NCI-H1436 treated with DMSO at 0.1 percent for 48 hours (cell line): ENCODE measurements at regions not wholly inside any gene's neighbourhood (a gene's known extent, or its start where the extent isn't known, plus 50 kb on each side); places are given as distances from the start of the nearest gene placed in this dataset.

ENCODE experiments used
- DNase-seq: peaks from one replicate; lab custom pipeline; 2025; lab: John Stamatoyannopoulos, UW

DNA sequence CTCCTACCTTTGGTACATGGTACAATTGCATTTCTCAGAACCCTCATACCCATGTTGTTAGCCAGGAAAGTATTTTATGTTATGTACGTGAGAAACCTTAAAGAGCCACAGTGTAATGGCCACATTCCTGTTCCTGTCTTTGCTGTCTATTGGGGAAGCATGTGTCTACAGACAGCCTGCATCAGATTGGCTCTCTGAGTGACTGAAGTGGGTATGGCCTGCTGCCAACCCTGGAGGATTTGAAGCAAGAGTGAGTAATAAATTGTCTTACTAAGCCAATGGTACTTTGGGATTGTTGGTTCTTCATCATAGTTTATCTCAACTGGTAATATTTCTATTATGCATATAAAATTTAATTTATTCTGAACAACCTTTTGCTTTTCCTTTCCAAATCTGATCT lies 574.1 kb downstream of the LMO7 start:
- DNase-seq, result no peak

GRCh38 chr13:76198568-76199163 lies 562.5 kb downstream of the LMO7 start:
- DNase-seq, result no peak

- no peak for DNase-seq
Observed at GRCh38 chr13:76189882-76190519, 553.9 kb downstream of the LMO7 start.

DNA sequence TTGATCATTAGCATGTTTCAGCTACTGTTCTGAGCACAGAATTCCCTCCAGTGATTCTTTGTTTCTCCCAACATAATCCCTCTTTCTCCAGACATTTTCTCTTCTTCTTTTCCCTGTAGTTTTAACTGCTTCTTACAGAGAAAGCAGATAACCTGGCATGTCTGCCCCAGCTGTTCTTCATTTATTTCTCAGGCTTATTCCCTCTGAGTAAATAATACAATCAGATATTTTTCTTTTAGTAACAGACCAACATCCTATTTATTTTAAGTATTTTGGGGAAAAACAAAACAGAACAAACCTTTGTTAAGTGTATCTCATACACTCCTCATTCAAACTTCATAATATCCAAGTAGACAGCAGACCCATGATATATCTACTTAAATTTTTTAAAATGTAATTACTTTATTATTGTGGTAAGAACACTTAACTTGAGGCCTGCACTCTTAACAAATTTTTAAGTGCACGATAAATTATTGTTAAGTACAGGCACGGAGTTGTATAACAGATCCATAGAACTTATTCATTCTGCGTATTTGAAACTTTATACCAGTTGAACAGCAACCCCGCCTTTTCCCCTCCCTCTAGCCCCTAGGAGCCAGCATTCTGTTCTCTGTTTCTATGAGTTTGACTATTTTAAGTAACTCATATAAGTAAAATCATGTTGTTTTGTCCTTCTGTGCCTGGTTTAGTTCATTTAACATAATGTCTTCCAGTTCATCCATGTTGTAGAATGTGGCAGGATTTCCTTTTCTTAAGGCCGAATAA lies 540.0 kb downstream of the LMO7 start:
- DNase-seq, result no peak

- no peak for DNase-seq
Observed at GRCh38 chr13:76168661-76169060, 532.5 kb downstream of the LMO7 start.

DNA sequence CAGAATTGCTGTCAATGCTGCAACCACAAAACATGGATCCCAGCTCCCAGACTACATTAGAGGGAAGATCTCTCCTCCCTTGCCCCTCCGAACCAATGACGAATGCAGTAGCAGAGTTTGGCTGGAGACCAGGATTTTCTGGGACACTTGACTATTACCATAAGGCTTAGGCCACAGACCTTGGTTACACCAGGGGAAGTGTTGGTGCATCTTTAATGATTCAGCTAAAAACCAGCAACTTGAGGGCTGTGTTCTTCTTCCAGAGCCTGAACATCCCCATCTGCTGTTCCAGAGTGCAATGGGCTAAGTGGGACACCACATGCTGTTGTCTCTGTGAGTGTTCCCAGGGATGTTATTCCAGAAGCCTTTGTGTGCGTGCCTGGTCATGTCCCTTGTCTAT lies 528.2 kb downstream of the LMO7 start:
- no peak for DNase-seq

GRCh38 chr13:76163761-76164160 lies 527.6 kb downstream of the LMO7 start:
- DNase-seq, result no peak

- no peak for DNase-seq
Observed at GRCh38 chr13:76160961-76161925, 525.1 kb downstream of the LMO7 start.

- DNase-seq, result no peak
Observed at GRCh38 chr13:76160506-76160905, 524.4 kb downstream of the LMO7 start.

DNA sequence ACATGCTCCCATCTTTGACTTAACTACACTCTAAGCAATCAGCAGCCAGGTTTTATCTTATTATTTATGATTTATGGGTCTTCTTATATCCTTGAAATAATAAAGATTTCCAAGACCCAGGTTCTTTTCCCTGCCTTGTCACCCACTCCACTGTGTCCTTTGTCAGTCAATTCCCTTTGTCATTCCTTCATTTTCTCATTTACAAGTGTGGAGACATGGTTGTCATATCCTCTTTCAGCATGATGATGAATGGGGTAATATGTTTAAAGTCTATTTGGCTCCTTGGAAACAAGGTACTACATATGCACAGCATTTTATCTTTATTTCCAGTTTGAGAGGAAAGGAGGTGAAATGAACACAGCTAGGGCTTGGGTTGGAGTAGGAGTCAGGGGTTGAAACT lies 521.8 kb downstream of the LMO7 start:
- DNase-seq, result no peak

- DNase-seq, result no peak
Observed at GRCh38 chr13:76153239-76153638, 517.1 kb downstream of the LMO7 start.

DNA sequence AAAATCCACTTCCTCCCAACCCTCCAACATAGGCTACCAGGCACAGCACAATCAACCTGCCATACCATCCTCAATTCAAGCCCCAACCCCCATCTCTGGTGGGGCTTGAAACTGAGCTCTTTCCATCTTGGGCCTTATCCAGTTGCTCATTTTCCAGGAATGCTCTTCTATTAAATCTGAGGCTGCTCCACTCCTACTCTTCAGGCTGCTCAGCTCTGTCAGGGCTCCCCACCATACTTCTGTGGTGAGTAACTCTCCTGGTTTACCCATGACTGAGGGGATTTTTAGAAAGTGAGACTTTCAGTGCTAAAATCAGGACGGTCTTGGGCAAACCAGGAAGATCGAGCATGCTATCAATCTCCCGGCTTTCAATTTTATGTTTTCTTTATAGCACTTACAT lies 512.8 kb downstream of the LMO7 start:
- no peak for DNase-seq

- no peak for DNase-seq
Observed at GRCh38 chr13:76148374-76148773, 512.2 kb downstream of the LMO7 start.

GRCh38 chr13:76132532-76132931 lies 496.4 kb downstream of the LMO7 start:
- DNase-seq, result no peak

GRCh38 chr13:76131551-76131950 lies 495.4 kb downstream of the LMO7 start:
- no peak for DNase-seq

DNA sequence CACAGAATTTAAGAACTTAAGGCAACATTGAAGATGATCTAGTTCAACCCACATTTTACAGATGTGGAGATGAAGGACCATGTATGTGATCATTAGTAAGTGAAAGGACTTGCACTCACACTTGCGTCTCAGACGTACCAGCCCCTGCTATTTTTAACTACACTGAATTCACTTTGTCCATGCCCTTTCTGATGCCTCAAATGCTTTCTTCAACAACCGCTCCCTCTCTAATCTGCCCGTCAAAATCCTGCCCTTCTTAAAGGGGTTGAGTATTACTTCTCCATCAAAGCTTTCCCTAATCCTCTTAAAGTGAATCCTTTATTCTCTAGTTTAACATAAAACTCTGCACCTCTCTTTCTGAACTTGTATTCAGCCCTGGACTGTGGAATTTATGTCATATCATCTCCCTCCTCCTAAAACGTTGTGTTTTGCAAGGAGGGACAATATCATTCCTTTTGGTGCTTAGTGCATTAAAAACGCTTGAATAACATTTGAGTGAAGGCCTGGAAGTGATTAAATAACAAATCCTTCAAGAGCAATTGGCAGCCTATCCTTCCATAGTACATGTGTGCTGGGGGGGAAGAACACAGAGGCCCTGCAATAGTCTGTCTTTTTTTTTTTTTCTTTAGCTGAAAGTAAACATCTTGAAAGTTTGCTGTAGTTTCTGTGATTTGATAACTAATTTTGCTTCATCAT lies 493.3 kb downstream of the LMO7 start:
- no peak for DNase-seq

GRCh38 chr13:76127922-76128321 lies 491.8 kb downstream of the LMO7 start:
- no peak for DNase-seq

DNA sequence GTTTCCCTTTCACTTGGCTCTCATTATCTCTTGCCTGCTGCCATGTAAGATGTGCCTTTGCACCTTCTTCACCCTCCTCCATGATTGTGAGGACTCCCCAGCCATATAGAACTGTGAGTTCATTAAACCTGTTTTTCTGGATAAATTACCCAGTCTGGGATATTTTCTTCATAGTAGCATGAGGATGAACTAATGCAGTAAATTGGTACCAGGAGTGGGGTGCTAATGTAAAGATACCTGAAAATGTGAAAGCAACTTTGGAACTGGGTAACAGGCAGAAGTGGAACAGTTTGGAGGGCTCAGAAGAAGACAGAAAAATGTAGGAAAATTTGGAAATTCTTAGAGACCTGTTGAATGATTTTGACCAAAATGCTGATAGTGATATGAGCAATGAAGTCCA lies 487.4 kb downstream of the LMO7 start:
- DNase-seq, result no peak

- no peak for DNase-seq
Observed at GRCh38 chr13:76116751-76117360, 480.7 kb downstream of the LMO7 start.

GRCh38 chr13:76106763-76107162 lies 470.6 kb downstream of the LMO7 start:
- no peak for DNase-seq

DNA sequence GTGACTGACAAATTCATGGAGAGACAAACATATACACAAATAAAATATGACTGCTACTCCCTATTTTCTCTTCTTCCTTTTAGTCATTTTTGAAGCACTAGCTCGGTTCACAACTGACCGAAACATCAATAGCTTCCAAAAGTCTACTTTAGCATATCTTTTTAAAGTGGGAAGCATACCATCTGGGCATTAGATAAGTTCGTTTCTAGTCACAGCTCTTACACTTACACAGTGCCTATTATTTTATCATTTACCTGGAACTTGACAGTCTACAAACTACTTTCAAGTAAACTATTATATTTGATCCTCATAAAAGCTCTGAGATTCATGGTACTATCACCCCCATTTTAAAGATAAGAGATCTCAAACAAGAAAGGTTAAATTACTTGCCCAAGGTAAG lies 458.5 kb downstream of the LMO7 start:
- DNase-seq, result no peak
